HG03342 (cell line): ENCODE measurements at regions not wholly inside any gene's neighbourhood (a gene's known extent, or its start where the extent isn't known, plus 50 kb on each side); places are given as distances from the start of the nearest gene placed in this dataset.
"Not testable (repeated sequence)": the region's sequence is repeated elsewhere in the genome, so short reads cannot be mapped to it uniquely, and the experiment has no call there.

ENCODE experiments used
- ATAC-seq: cut with Tn5 transposase; IDR thresholded peaks from one replicate; pipeline ENCODE4 v1.9.1; 2021; ENCODE audit warnings: mild to moderate bottlenecking, moderate library complexity; ENCODE audit not compliant: unreplicated experiment

DNA sequence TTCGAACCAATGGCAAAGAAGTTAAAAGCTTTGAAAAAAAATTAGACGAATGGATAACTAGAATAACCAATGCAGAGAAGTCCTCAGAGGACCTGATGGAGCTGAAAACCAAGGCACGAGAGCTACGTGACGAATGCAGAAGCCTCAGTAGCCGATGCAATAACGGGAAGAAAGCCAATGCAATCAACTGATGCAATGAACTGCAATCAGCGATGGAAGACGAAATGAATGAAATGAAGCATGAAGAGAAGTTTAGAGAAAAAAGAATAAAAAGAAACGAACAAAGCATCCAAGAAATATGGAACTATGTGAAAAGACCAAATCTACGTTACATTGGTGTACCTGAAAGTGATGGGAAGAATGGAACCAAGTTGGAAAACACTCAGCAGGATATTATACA is 52.6 kb upstream of the MRPS30 start:
- not testable (repeated sequence) for ATAC-seq

DNA sequence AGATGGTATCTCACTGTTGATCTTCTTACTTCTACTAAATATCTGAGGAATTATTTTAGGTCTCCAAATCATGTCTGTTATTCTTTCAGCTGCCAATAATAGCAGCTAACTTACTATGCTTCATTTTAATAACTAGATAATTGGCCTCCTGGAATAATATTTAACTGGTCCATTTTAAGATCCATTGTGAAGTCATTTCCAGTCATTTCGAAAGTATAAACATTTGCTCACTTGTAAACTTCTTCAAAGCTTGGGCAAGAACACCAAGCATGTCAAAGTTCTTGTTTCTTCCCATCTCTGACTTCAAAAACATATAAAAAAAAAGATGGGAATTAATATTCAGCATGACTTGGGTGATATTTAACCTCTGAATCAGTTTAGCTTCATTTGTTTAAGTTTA is 61.4 kb upstream of the MRPS30 start:
- ATAC-seq = no peak

DNA sequence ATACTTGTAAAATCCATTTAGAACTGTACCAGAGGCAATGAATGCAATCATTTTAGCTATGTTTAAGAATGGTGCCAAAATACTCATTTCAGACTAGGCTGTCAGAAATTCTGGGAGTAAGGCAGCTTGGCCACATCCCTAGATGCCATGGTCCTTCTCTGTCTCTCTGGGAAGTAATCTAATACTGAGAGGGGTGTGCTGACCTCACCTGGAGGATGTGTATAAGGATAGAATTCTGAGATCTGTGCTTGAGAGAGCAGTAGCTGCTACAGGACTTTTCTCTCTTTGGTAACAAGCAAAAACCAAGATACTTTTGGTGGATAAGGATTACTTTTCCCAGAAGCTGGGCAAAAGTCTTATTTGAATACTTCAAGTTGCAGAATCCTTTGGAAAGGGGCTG is 68.1 kb upstream of the MRPS30 start:
- no peak for ATAC-seq

DNA sequence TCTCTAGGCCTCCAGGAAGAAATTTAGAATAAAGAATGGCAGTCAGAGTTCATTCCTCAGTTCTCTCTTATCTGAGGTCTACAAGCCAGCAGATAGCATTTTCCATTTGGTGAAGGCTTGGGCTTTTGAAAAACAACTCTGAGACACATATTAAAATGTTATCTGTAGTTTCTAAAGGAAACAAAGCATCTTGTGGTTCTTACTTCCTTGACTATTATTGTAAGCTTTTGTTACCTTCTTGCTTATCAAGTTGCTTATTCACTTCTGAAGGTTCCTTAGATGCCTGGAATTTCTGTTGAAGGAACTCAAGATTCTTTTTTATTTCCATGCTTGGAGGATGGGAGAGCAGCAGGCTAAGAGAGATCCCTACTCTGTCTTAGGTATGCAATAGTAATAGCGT is 79.2 kb upstream of the MRPS30 start:
- no peak for ATAC-seq

DNA sequence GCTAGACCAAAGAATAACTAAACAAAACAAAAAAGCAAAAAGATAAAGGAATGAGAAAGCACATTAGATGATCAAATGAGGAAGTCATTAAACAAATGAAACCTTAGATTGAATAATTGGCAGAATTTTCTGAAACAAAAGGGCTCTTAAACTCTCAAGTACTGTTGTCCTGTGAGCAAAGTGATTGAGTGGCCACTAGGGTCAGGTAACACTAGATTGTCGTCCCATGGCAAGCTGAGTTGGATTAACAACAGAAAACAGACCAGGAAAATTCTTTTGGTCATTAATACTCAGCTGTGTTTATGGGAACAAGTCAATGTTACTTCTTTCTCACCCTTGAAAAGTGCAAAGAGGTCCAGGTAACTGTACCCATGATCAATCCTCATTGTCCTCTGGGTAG is 81.6 kb upstream of the MRPS30 start:
- no peak for ATAC-seq

DNA sequence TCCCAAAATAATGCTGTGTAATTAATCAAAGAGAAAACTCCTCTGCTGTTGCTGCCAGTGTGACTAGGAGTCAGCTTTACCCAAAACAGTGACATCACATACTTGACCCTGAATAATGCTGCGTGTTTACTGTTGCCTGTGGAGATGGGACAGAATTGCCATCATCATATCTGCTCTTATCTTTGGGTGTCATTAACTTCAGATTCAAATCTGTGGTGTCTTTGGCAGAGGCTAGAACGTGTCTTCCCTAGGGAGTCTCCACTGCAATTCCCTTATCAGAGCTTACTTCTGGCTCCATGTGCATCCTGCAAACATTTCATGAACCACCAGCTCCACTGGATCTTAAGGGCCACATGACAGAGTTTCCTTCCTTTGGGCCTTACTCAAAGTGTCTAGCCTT is 88.9 kb upstream of the MRPS30 start:
- ATAC-seq = no peak

DNA sequence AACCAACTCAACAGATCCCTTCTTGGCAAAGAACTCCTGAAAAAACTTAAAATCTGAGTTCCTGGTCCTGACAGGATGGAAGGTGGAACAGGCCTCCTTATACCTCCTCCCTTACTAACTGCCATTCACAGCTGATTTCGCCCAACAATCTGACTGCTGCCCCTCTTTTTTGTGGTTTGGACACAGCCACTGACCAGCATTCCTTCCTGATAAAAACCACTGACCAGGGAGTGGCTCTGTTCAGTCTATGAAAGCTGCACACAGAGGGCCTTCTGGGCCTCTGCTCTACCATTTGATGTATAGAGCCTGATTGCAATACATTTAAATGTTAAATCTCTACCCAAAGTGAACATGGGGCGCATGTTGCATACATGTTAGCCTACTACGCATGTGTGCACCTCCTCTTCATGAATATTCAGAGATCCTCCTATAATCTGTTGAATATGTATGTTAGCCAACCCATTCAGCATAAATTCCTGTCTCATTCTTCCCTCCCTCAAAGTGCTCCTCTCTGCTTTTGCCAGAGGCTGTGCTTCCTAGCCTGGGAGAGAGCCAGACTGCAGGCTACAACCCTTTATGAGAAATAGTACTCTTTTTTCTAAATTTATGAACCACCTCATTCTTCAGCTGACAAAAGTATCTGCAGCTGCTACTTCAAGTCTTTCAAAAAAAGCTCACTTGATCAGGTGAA is 93.7 kb upstream of the MRPS30 start:
- no peak for ATAC-seq

DNA sequence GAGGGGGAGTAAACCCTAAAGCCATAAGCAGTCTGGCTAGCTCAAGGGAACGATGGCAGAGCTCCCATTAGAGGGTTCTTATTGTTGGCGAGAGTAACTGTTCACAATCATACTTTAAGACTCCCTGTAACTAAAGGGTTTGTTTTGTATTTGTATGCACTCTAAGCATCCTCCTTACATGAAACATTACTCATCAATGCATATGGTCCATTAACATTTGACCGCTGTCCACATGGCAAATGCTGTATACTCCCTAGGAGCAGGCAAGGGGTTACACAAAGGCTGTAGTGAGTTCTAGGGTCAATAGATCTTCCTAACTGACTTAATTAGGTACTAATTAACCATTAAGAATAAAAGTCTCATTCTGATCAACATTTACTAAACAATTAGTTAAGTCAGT is 95.3 kb upstream of the MRPS30 start:
- no peak for ATAC-seq

DNA sequence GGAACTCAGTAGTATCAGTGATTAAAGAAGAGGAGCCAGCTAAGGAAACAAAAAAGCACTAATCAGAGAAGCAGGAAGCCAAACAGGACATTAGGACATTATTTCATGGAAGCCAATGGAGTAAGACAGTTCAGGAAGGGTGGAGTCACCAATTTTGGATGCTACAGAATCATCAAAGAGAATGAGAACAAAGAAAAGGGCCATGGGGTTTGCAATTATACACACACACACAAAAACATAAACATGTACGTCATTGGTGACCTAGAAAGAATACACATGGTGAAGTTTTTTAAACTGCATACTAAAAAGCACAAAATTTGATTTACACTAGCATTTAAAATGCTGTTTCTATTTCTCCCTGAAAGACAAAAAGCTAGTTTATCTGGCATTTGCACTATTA is 96.8 kb upstream of the MRPS30 start:
- ATAC-seq = no peak

DNA sequence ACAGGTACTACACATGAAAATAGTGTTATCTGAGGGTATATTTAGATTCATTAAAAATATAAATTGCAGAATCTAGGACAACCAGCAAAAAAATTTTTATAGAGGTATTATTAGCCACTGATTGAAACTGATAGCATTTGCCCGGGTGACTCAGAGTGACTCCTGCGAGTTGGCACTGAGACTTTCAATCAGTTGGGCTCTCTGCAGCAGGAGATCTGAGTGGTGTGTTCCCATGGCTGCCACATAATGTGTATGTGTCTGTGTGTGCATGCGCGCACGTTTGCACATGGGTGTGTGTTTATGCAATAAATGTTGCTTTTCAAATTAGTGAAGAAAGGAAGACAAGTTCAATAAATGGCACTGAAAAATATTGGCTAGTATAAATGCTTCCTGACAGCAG is 100.1 kb upstream of the MRPS30 start:
- ATAC-seq = no peak

DNA sequence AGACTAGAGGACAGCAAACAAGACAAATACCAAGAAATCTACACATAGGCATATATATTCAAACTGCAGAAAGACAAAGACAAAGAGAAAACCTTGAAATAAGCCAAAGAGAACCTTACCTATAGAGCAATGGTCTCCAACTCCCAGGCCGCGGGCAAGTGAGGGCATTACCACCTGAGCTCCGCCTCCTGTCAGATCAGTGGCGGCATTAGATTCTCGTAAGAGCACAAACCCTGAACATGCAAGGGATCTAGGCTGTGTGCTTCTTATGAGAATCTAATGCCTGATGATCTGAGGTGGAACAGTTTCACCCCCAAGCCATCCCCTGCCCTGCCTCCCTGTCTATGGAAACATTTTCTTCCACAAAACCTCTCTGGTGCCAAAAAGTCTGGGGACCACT is 101.0 kb upstream of the MRPS30 start:
- ATAC-seq = no peak

DNA sequence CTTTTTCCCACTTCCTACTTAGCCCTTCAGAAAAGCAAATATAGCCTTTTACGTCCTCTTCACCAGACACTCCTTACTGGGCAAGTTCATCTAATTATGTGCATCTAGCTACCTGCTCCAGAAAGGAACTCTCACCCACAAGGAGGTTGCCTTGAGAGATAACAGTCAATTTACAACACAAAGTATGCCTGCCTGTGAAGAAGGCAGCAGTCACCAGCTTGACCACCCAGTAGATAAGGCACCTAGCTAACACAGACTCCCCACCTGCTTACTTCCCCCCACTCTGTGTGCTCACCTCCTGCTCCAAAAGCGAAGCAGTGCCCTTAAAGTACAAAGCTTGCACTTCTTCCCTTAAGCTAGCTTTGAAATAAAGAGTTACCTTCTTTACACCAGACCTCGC is 111.7 kb upstream of the MRPS30 start:
- ATAC-seq = no peak

DNA sequence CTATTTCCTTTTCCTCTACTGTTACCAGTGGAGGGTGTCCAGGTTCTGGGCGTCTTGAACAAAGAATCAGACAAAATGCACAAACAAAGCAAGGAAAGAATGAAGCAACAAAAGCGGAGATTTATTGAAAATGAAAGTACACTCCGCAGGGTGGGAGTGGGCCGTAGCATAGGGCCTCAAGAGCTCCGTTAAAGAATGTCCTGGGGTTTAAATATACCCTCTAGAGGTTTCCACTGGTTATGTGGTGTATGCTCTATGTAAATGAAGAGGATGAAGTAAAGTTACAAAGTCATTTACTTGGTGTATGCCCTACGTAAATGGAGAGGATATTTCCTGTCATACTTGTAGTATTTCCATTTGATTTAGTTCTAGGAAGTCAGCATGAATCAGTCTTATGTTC is 113.5 kb upstream of the MRPS30 start:
- no peak for ATAC-seq

DNA sequence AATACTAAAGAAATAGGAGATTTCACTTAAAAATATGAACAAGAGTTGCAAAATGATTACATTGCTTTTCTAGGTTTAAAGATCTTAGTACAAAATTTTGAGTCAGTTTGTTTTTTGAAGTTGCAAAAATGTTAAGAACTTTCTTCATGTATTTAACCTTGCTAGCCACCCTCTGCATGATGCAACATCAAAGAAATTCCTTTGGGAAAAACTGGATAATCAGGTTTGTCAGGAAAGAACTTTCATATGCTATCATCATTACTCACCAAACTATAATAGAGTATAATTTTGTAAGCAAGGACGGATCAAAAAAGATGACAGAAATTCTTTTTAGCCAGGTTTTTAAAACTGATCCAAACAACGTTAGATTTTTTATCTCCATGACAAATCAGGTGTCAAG is 116.9 kb upstream of the MRPS30 start:
- ATAC-seq = no peak

DNA sequence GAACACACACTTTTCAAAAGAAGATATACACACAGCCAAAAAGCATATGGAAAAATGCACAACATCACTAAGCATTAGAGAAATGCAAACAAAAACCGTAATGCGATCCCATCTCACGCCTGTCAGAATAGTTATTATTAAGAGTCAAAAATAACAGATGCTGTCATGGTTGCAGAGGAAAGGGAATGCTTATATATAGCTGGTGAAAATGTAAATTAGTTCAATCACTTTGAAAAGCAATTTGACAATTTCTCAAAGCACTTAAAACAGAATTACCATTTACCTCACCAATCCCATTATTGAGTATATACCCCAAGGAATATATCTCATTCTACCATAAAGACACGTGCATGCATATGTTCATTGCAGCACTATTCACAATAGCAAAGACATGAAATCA is 126.8 kb upstream of the MRPS30 start:
- ATAC-seq = no peak

DNA sequence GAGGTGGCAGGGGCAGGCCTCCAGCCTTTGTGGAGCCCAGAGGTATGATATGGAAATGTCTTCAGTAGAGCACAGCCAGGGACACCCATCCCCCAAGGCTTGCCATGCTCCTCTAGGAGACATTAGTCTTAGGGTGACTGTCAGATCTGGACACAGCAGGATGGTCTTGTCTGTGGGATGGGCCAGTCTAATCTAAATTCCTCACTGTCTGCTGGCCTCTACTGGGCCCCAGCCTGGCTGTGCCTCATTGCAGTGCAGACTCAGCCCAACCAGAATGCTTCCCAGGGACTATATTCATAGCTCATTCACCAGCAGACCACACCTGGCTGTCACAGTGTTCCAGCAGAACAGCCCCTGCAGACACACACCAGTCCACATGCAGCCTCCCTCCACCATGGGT is 129.5 kb upstream of the MRPS30 start:
- no peak for ATAC-seq

DNA sequence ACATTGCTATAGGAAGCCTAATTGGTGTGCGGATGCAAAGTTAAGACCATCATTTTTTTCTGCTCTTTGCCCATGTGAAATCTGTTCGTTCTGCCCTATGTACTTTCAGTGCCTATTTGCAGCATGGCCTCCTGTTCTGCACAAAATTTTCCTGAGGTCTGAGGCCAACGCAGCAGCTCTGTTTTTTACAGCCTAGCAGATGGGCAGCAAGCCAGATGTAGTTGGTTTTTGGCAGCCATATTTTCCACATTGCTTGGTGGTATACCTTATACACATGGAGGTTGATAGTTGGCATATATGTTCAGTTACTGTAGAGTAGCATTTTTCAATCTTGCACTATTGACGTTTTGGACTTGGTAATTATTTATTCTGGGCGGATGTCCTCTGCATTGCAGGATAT is 133.5 kb upstream of the MRPS30 start:
- no peak for ATAC-seq

DNA sequence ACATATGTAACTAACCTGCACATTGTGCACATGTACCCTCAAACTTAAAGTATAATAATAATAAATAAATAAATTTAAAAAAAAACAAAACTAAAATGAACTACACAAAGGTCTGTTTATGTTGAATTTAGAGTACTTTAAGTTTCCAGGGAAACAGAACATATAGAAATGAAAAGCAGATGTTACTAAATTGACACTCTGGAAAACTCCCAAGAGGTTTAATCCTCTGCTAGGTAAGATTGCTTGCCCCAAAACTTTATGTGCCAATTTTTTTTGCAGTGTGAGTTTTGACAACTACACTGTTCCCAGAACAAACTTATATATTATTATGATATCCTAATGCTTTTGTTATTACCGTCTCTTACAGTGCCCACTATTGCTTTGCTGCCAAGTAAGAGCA is 134.3 kb upstream of the MRPS30 start:
- no peak for ATAC-seq

DNA sequence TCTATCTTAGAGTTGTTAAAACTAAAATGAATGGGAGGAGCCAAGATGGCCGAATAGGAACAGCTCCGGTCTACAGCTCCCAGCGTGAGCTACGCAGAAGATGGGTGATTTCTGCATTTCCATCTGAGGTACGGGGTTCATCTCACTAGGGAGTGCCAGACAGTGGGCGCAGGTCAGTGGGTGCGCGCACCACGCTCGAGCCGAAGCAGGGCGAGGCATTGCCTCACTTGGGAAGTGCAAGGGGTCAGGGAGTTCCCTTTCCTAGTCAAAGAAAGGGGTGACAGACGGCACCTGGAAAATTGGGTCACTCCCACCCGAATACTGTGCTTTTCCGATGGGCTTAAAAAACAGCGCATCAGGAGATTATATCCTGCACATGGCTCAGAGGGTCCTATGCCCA is 140.3 kb upstream of the MRPS30 start:
- ATAC-seq = not testable (repeated sequence)

DNA sequence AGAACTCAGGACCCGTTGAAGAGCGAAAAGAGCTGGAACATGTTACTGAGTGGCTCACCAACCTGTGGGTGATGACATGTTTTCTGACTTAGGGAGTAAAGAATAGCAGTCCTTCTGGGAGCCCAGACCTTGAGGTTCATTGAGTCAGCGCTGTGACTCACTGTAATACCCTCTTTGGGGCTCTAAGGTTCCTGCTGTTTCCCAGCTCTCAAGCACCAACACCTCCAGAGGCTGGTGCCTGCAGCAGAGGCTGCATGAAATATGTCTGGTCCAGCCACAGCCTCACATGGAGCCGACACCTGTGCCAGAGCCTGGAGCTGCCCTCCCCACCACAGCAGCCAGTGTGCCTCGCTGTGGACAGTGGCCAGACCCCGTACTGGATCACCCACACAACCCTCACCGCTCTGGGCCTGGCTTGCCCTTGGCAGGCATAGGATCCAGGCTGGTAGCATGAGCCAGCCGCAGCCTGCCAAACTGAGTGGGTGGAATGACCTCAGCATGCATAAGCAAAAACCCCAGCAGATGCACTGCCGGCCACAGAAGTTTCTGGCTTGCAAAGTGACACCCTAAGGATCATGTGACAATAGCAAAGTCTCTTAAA is 143.5 kb upstream of the MRPS30 start:
- ATAC-seq = no peak

DNA sequence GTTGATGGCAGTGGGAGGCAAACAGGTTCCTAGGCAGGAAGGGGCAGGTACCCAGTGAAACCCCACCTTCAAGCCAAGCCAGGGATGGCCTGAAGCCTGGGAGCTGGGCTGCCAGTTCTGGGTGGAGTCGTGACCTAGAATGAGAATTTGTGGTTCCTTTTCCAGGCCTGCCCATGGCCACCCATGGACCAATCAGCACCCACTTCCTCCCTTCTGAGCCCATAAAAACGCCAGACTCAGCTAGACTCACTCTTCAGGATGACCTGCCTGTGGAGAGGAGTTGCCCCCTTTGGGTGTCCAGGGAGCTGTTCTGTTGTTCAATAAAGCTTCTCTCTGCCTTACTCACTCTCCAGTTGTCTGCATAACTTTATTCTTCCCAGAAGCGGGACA is 144.0 kb upstream of the MRPS30 start:
- ATAC-seq = no peak

DNA sequence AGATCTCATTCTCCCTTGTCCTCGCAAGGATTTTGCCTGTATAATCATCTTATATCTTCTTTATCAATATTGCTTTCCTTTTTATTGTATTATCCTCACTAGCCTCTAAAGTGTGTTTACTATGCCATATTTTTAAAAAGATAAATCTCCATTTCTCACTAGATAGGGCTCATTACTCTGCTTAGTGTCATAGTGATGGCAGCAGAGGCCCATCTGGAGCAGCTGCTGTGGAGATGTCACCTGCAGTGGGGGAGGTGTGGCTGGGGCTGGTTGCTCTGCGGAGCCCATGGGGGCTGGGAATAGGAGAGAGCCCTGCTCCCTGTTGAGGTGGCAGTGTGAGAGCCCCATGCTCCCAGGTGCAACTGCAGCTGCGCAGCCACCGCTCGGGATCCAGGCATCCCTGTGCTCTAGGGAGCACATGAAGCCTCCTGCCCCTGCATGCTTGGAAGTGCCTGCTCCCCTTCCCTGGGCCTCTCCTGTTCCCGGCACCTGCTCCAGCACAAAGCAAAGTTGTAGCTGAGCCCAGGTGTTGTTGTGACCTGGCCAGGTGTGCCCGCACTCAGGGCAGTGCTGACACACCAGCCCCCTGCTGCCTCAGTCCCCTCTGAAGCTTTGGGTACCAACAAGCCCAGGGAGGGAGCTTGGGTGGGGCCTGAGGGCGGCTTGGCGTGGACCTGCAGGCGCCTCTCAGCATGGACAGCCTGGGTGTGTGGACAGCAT is 144.6 kb upstream of the MRPS30 start:
- no peak for ATAC-seq

DNA sequence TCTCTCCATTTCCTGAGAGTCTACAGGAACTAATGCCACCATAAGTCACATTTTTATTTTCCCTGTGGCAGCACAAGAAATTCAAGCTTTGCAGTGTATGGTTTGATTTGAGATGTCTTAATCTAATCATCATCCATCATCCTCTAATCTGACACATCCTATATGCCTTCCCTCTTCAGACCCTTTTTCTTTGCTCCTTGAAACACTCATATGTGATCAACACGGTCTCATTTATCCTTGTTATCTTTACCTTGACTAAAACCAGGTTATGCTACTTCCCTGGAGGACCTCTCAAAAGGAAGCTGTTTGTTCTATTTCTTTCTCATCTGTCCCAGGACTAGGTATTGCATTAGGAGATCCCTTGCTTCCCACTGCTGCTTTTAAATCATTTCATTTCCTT is 146.9 kb upstream of the MRPS30 start:
- no peak for ATAC-seq
